Tibial artery (tissue), 4 donors: ENCODE measurements at regions not wholly inside any gene's neighbourhood (a gene's known extent, or its start where the extent isn't known, plus 50 kb on each side); places are given as distances from the start of the nearest gene placed in this dataset.

Experiments used
- DNase-seq, 2 donors: peaks; one replicate each; pipeline ENCODE4 v3.0.0-alpha.2; 2019
- H3K27ac ChIP-seq, 2 donors: fragments of 200-600 bp; sonication (generic) in 1 of 2; 1 replicate in 1 of 2; 2 replicates in 1 of 2; pipeline ENCODE4 v1.5.1; 2018 to 2019; ENCODE audit warnings: mild to moderate bottlenecking in 1 of 2
- H3K27me3 ChIP-seq, 2 donors: fragments of 200-600 bp; sonication (generic) in 1 of 2; one replicate each; pipeline versions ENCODE4 v1.5.1 to v1.6.0; 2016 to 2019
- H3K36me3 ChIP-seq, 3 donors: fragments of 200-600 bp; sonication (generic) in 2 of 3; one replicate each; pipeline ENCODE4 v1.5.1; 2016 to 2019; ENCODE audit warnings: mild to moderate bottlenecking in 2 of 3
- H3K4me1 ChIP-seq, 4 donors: fragments of 200-600 bp; sonication (generic) in 2 of 4; 1 replicate in 3 of 4; 2 replicates in 1 of 4; pipeline ENCODE4 v1.5.1; 2016 to 2019
- H3K4me3 ChIP-seq, 2 donors: fragments of 200-600 bp; sonication (generic) in 1 of 2; 1 replicate in 1 of 2; 2 replicates in 1 of 2; pipeline ENCODE4 v1.5.1; 2018 to 2019; ENCODE audit warnings: mild to moderate bottlenecking in 2 of 2
- H3K9me3 ChIP-seq, 3 donors: fragments of 200-600 bp; sonication (generic) in 1 of 3; one replicate each; pipeline ENCODE4 v1.5.1; 2016 to 2019
- intact Hi-C: fragments of 100-400 bp; cut with DNase I; formaldehyde crosslinking; loops from one replicate; pipeline ENCODE4 v1.15.0; 2023; ENCODE audit warnings: low total_unique reads
- TF ChIP-seq, protein P1 (sequence below), 2 experiments: fragments of 200-600 bp in 1 of 2; fragments of 450-650 bp in 1 of 2; IDR thresholded peaks; one replicate each; pipeline ENCODE4 v1.5.1; 2017 to 2019; ENCODE audit warnings: antibody characterized with exemption in 2 of 2, mild to moderate bottlenecking in 1 of 2, moderate library complexity in 1 of 2

DNA sequence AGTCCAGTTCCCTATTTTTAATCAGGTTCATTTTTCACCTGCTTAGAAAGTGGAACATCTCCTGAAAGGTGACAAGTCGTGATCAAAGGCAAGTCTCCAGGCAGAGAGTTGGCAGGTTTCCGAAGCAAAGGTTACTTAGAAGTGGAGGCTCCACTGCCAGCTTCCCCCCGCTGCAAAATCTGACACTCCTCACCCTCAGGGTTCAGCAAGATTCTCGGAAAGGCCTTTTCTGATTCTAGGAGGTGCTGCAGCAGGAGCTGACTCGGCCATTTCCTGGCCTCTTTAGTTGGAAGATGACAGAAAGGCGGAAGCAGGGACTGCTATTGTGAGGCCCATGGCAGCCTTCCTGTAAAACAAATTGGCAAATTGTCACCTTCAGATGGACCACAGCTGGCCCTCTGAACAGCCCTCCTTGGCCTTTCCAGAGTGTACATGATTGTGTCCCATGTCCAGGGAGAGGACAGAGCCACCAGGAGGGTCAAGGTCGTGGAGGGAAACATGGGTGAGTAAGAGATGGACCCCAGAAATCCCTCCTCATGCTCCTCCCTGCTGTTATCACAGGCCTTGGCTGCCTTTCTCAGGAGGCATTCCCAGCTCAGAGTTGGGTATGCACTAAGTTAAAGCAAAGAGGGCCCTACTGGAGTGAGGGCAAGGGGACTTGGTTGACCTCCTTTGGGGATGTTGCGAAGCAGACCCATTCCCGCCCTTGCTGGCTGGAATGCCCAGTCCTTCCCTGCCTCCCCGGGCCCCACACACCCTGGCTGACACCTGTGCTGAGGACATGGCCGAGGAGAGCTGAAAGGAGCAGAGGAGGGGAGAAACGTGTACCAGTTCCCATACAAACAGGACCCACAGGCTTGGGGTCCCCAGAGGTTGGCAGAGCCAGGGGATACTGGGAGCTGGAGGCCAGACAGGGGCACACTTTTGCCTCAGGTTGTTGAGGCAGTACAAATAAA is 115.5 kb upstream of the IRF2BP2 start:
- intact Hi-C loops = loop anchor here (5.0 kb wide), 1 partner anchor 357 kb away; no protein-coding TSS in a partner anchor
- no peak for DNase-seq
- peaks cover 0 to 69% (median 63%) of the 10 kb centered on the region in 4 donors for H3K4me1 ChIP-seq

DNA sequence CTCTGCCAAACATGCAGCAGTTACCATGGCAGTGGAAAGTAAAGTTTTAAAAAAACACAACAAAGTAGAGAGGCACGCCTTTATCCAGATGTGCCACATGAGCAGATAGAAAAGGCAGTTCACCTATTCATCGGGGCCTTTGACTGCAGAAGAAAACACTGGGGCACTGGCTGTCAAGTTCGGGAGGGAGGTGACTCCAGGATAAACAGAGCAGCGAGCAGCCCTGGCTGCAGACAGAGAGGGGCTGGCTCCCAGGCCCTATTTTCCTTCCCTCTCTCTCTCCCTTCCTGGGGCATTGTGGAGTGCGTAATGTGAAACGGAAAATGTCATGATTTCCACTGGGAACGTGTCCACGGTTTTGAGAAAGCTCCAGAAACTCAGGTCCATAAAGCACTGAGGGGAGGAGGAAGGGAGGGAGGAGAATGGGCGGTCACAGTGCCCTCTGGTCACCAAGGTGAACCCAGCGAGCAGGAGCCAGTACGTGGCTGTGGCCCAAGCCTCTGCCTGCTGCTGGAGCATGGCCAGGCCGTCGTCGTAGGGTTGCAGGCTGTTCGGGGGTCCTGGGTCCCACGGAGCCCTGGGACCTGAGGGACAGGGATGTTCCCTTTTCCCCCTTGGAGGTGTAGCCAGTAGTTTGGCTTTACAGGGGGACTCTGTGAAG is 114.7 kb upstream of the IRF2BP2 start:
- TF ChIP-seq, protein P1, sequence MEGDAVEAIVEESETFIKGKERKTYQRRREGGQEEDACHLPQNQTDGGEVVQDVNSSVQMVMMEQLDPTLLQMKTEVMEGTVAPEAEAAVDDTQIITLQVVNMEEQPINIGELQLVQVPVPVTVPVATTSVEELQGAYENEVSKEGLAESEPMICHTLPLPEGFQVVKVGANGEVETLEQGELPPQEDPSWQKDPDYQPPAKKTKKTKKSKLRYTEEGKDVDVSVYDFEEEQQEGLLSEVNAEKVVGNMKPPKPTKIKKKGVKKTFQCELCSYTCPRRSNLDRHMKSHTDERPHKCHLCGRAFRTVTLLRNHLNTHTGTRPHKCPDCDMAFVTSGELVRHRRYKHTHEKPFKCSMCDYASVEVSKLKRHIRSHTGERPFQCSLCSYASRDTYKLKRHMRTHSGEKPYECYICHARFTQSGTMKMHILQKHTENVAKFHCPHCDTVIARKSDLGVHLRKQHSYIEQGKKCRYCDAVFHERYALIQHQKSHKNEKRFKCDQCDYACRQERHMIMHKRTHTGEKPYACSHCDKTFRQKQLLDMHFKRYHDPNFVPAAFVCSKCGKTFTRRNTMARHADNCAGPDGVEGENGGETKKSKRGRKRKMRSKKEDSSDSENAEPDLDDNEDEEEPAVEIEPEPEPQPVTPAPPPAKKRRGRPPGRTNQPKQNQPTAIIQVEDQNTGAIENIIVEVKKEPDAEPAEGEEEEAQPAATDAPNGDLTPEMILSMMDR (IDR thresholded peaks at IDR 0.05) = no peak
- DNase-seq = peak; percentile 84 to 93
- H3K27ac ChIP-seq = peak overlapping the region; percentile 87 to 93
- peaks cover 0 to 77% (median 70%) of the 10 kb centered on the region in 4 donors for H3K4me1 ChIP-seq
- intact Hi-C loops = loop anchor here (5.0 kb wide), 5 partner anchors 112 to 358 kb away; partner anchors contain the start of gene IRF2BP2
- H3K27me3 ChIP-seq = no peaks in the 10 kb centered on the region
- no peaks in the 10 kb centered on the region for H3K36me3 ChIP-seq
- no peaks in the 10 kb centered on the region for H3K9me3 ChIP-seq
- H3K4me3 ChIP-seq = peak overlapping the region; percentile 16 to 34

More for the DNA sequence above, 115.5 kb upstream of the IRF2BP2 start:
- Histone ChIP-seq H3K9me3 (no peaks in the 10 kb centered on the region), H3K36me3 (no peaks in the 10 kb centered on the region), H3K4me3 (peak overlapping the region in 1 of 2 donors; percentile 34), H3K27me3 (no peaks in the 10 kb centered on the region), H3K27ac (peak overlapping the region; percentile 87 to 93)
- TF ChIP-seq, protein P1 (IDR thresholded peaks at IDR 0.05) = no peak

DNA sequence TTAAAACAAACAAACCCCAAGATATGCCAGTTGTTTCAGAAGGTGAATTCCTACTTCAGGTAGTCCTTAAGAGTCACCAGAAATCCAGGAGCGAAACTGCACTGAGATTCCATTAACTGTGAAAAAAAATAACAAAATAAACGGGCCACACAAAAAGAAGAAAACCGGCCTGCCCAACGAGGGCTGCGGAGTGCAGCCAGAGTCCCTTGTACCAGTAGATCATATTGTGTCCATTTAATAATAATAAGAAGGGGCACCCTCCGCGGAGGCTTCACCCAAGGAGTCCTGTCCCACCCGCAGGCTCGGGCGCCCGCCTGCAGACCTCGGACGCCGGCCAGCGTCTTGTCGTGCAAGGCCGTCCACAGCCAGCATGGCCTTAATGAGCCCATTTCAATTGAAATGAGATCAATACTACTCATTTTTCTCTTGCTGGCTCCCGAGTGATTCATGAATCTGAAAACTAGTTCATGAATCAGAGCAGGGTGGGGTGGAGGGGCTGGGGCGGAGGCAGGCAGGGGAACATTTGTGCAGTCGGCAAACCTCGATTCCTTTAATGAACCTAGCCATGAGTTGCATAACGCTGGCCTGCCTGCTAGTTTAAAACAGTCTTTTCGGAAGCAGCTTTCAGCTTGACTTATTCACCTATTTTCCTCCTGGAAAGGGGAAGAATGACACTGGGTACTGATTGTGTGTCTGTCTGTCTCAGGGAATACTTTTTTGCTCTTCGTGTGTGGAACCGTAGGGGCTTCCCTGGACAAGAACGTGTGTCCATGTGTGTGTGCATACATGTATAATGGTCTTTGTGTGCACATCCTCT is 113.1 kb upstream of the IRF2BP2 start:
- H3K36me3 ChIP-seq = no peaks in the 10 kb centered on the region
- no peaks in the 10 kb centered on the region for H3K27me3 ChIP-seq
- peaks cover 0 to 93% (median 82%) of the 10 kb centered on the region in 4 donors for H3K4me1 ChIP-seq
- H3K27ac ChIP-seq = peak overlapping the region; percentile 81 to 87
- TF ChIP-seq, protein P1 (IDR thresholded peaks at IDR 0.05) = no peak
- H3K9me3 ChIP-seq = no peaks in the 10 kb centered on the region
- intact Hi-C loops = loop anchor here (5.0 kb wide), 4 partner anchors 111 to 274 kb away; partner anchors contain the start of gene IRF2BP2
- peak; percentile 89 to 91 for DNase-seq
- H3K4me3 ChIP-seq = peak overlapping the region in 1 of 2 donors; percentile 35

DNA sequence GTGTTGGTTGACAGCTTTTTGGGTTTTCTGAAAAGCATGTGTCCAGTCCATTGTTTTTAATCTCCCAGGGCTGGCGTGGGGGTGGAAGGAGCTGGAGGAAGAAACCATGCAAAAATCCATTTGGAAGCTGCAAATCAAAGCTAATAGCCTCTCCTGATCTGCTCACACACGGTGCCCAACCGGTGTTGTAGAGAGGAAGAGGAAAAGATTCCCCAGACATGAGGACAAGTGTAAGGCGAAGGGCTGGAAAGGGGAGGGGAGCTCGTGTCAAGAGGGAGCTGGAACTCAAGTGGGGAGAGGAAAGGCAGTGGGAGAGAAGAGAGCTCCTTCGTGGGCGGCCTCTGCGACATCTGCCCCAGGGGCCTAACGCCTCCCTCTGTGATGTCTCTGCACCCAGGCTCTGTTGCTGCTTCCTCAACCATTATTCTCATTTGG is 112.3 kb upstream of the IRF2BP2 start:
- H3K27ac ChIP-seq = peak overlapping the region; percentile 81 to 87
- H3K27me3 ChIP-seq = no peaks in the 10 kb centered on the region
- intact Hi-C loops = loop anchor here (5.0 kb wide), 4 partner anchors 110 to 275 kb away; partner anchors contain the start of gene IRF2BP2
- peaks cover 0 to 95% (median 84%) of the 10 kb centered on the region in 4 donors for H3K4me1 ChIP-seq
- TF ChIP-seq, protein P1 (IDR thresholded peaks at IDR 0.05) = no peak
- H3K4me3 ChIP-seq = peak overlapping the region in 1 of 2 donors; percentile 16
- no peaks in the 10 kb centered on the region for H3K9me3 ChIP-seq
- DNase-seq = peak in 1 of 2 donors; percentile 58
- no peaks in the 10 kb centered on the region for H3K36me3 ChIP-seq
